Panc1 (cell line): ENCODE measurements at regions not wholly inside any gene's neighbourhood (a gene's known extent, or its start where the extent isn't known, plus 50 kb on each side); places are given as distances from the start of the nearest gene placed in this dataset.

Experiments
- ATAC-seq: fragments of 200-7000 bp; cut with Tn5 transposase; 2 replicates; pipeline ENCODE4 v1.9.1; 2020; ENCODE audit warnings: mild to moderate bottlenecking, moderate library complexity
- BruUV-seq: library from RNA; stranded (reverse); fragments of 400-500 nt; replicated peaks from 2 replicates; lab custom pipeline; 2021; lab: Mats Ljungman, UMichigan
- CTCF ChIA-PET: fragments of 300-600 bp; sonication (Branson Sonifier 250); formaldehyde crosslinking; loops from one replicate; lab custom pipeline; 2022; ENCODE audit warnings: antibody characterized with exemption; lab: Charles Lee
- POLR2A ChIA-PET: fragments of 300-600 bp; sonication (Branson Sonifier 250); formaldehyde crosslinking; loops from one replicate; lab custom pipeline; 2022; ENCODE audit warnings: antibody characterized with exemption; lab: Charles Lee
- DNase-seq: peaks from one replicate; pipeline ENCODE4 v3.0.0-alpha.2; 2010; ENCODE audit warnings: low read depth, low spot score
- H3K27ac ChIP-seq: 2 replicates; pipeline ENCODE4 v1.5.1; 2011; ENCODE audit warnings: mild to moderate bottlenecking, low read length, inconsistent platforms
- H3K27me3 ChIP-seq: fragments of 200-500 bp; sonication (Bioruptor generic); 2 replicates; pipeline ENCODE4 v1.6.0; 2014; ENCODE audit warnings: low read length, inconsistent platforms; ENCODE audit not compliant: control insufficient read depth, insufficient read depth
- H3K36me3 ChIP-seq: fragments of 200-500 bp; sonication (Bioruptor generic); 2 replicates; pipeline ENCODE4 v1.5.1; 2014; ENCODE audit warnings: inconsistent platforms, mild to moderate bottlenecking, low read length, moderate library complexity; ENCODE audit not compliant: control insufficient read depth, insufficient read depth
- H3K4me1 ChIP-seq: 2 replicates; pipeline ENCODE4 v1.5.1; 2011; ENCODE audit warnings: inconsistent platforms, mild to moderate bottlenecking, low read length, moderate library complexity; ENCODE audit not compliant: control insufficient read depth, insufficient read depth
- H3K4me3 ChIP-seq, 2 experiments: 2 replicates each; pipeline ENCODE4 v1.5.1; 2011 to 2012; ENCODE audit warnings: low read depth in 2 of 2, low read length in 2 of 2, mild to moderate bottlenecking in 2 of 2, inconsistent platforms in 1 of 2, moderate library complexity in 1 of 2
- H3K9me3 ChIP-seq: fragments of 200-500 bp; sonication (Bioruptor generic); 2 replicates; pipeline ENCODE4 v1.5.1; 2014; ENCODE audit warnings: low read depth, mild to moderate bottlenecking, inconsistent platforms, low read length, moderate library complexity; ENCODE audit not compliant: control insufficient read depth, insufficient read depth
- POLR2AphosphoS5 ChIP-seq: IDR thresholded peaks from 2 replicates; pipeline ENCODE4 v1.6.1; 2012; ENCODE audit warnings: mild to moderate bottlenecking, low read depth, low read length, moderate library complexity
- SIN3A ChIP-seq: IDR thresholded peaks from 2 replicates; pipeline ENCODE4 v1.6.1; 2012; ENCODE audit warnings: low read depth, mild to moderate bottlenecking, low read length, moderate library complexity, borderline replicate concordance; ENCODE audit not compliant: insufficient read depth
- TCF7L2 ChIP-seq: IDR thresholded peaks from 2 replicates; pipeline ENCODE4 v1.6.1; 2011; ENCODE audit warnings: mild to moderate bottlenecking, low read depth, low read length, inconsistent platforms
- in situ Hi-C: cut with HindIII; loops from 2 replicates; pipeline ENCODE4 v1.10.0; 2016; ENCODE audit warnings: low sequenced_read_pairs, low pct_unique_long_range_greater_than_20kb
- intact Hi-C: fragments of 100-400 bp; cut with micrococcal nuclease; formaldehyde crosslinking; loops from one replicate; pipeline ENCODE4 v1.10.0; 2022; ENCODE audit not compliant: unreplicated experiment
- TF ChIP-seq, protein P1 (sequence below), 2 experiments: IDR thresholded peaks; 2 replicates each; pipeline ENCODE4 v1.6.1; 2011 to 2012; ENCODE audit warnings: low read depth in 2 of 2, control low read depth in 1 of 2, low read length in 1 of 2, mild to moderate bottlenecking in 1 of 2, moderate library complexity in 1 of 2; ENCODE audit not compliant: insufficient read depth in 1 of 2
- TF ChIP-seq, protein P2 (sequence below): fragments of 450-650 bp; IDR thresholded peaks from 2 replicates; pipeline ENCODE4 v1.5.1; 2017; ENCODE audit warnings: mild to moderate bottlenecking

DNA sequence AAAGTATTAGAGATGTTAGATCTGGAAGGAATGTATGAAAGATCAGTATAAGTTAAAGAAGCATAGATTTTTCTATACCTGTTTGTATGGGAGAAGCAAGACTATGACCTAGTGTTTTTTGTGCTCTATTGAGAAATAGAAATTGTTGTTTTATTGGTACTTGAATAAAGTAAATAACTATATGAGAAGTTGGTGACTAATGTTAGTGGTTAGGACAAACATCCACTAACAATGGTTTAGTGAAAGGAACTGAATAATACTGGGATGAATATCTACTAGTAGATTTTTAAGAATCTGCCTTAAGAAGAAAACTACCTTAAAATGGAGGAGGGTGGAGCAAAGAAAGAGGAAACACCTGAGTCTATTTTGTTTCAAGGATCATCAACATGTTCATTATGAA is 521.1 kb upstream of the POT1 start:
- no peaks in the 10 kb centered on the region for H3K27me3 ChIP-seq
- no TSS peak for BruUV-seq
- no peaks in the 10 kb centered on the region for H3K36me3 ChIP-seq
- in situ Hi-C loops: no loop called here
- intact Hi-C loops: no loop called here
- H3K27ac ChIP-seq: no peak overlapping the region
- no peak for DNase-seq
- POLR2A ChIA-PET: no interaction called here
- no peak for ATAC-seq
- no peaks in the 10 kb centered on the region for H3K4me1 ChIP-seq
- no peaks in the 10 kb centered on the region for H3K9me3 ChIP-seq
- TF ChIP-seq, protein P1, sequence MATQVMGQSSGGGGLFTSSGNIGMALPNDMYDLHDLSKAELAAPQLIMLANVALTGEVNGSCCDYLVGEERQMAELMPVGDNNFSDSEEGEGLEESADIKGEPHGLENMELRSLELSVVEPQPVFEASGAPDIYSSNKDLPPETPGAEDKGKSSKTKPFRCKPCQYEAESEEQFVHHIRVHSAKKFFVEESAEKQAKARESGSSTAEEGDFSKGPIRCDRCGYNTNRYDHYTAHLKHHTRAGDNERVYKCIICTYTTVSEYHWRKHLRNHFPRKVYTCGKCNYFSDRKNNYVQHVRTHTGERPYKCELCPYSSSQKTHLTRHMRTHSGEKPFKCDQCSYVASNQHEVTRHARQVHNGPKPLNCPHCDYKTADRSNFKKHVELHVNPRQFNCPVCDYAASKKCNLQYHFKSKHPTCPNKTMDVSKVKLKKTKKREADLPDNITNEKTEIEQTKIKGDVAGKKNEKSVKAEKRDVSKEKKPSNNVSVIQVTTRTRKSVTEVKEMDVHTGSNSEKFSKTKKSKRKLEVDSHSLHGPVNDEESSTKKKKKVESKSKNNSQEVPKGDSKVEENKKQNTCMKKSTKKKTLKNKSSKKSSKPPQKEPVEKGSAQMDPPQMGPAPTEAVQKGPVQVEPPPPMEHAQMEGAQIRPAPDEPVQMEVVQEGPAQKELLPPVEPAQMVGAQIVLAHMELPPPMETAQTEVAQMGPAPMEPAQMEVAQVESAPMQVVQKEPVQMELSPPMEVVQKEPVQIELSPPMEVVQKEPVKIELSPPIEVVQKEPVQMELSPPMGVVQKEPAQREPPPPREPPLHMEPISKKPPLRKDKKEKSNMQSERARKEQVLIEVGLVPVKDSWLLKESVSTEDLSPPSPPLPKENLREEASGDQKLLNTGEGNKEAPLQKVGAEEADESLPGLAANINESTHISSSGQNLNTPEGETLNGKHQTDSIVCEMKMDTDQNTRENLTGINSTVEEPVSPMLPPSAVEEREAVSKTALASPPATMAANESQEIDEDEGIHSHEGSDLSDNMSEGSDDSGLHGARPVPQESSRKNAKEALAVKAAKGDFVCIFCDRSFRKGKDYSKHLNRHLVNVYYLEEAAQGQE (IDR thresholded peaks at IDR 0.05; ENCODE audit: insufficient read depth in 1 of 2, low read depth in 2 of 2, low read length in 1 of 2): no peak
- TF ChIP-seq TCF7L2 (no peak), POLR2AphosphoS5 (no peak)
- no peak overlapping the region for H3K4me3 ChIP-seq
- CTCF ChIA-PET: no interaction called here

DNA sequence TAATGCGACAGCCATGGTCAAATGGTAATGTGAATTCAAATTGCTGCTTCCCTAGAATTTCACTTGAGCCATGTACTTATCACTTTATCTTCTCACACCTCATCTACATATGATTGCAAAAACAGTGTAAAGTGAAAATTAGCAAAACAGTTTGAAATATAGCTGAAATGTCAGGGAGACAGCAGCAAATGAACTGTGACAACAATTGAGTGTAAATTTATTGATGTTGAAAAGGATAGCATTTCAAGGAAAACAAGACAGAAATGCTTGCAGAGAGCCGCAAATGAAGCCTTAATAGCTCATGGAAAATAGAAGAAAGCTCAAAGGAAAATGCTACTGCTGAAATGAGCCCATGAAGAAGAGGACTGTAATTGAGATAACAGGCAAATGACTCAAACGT is 516.2 kb upstream of the POT1 start:
- Histone ChIP-seq H3K4me1 (no peaks in the 10 kb centered on the region), H3K36me3 (no peaks in the 10 kb centered on the region), H3K27ac (no peak overlapping the region), H3K27me3 (no peaks in the 10 kb centered on the region), H3K4me3 (no peak overlapping the region), H3K9me3 (no peaks in the 10 kb centered on the region)
- ATAC-seq (no peak), DNase-seq (no peak)
- in situ Hi-C loops (no loop called here), intact Hi-C loops (no loop called here)
- CTCF ChIA-PET: no interaction called here
- no TSS peak for BruUV-seq
- POLR2A ChIA-PET: no interaction called here
- TF ChIP-seq SIN3A (no peak), POLR2AphosphoS5 (no peak), TCF7L2 (no peak)
- TF ChIP-seq, protein P2, sequence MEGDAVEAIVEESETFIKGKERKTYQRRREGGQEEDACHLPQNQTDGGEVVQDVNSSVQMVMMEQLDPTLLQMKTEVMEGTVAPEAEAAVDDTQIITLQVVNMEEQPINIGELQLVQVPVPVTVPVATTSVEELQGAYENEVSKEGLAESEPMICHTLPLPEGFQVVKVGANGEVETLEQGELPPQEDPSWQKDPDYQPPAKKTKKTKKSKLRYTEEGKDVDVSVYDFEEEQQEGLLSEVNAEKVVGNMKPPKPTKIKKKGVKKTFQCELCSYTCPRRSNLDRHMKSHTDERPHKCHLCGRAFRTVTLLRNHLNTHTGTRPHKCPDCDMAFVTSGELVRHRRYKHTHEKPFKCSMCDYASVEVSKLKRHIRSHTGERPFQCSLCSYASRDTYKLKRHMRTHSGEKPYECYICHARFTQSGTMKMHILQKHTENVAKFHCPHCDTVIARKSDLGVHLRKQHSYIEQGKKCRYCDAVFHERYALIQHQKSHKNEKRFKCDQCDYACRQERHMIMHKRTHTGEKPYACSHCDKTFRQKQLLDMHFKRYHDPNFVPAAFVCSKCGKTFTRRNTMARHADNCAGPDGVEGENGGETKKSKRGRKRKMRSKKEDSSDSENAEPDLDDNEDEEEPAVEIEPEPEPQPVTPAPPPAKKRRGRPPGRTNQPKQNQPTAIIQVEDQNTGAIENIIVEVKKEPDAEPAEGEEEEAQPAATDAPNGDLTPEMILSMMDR: no peak
- TF ChIP-seq, protein P1 (IDR thresholded peaks at IDR 0.05; ENCODE audit: insufficient read depth in 1 of 2, low read depth in 2 of 2, low read length in 1 of 2): no peak
